Mammary epithelial cell (primary cell): ENCODE measurements at regions not wholly inside any gene's neighbourhood (a gene's known extent, or its start where the extent isn't known, plus 50 kb on each side); places are given as distances from the start of the nearest gene placed in this dataset.

Source experiments
- EZH2 ChIP-seq: IDR thresholded peaks from 2 replicates; pipeline ENCODE4 v1.6.1; 2012; ENCODE audit warnings: low read length, inconsistent platforms, borderline replicate concordance
- TF ChIP-seq, protein P1 (sequence below), 2 donors: IDR thresholded peaks in 1 of 2; conservative IDR thresholded peaks in 1 of 2; 2 replicates each; pipeline ENCODE4 v1.5.1; 2011 to 2012; ENCODE audit warnings: inconsistent platforms in 2 of 2, low read length in 2 of 2, mild to moderate bottlenecking in 2 of 2, control low read depth in 1 of 2, low read depth in 1 of 2; ENCODE audit not compliant: insufficient read depth in 1 of 2; ENCODE audit errors: extremely low read depth in 1 of 2

DNA sequence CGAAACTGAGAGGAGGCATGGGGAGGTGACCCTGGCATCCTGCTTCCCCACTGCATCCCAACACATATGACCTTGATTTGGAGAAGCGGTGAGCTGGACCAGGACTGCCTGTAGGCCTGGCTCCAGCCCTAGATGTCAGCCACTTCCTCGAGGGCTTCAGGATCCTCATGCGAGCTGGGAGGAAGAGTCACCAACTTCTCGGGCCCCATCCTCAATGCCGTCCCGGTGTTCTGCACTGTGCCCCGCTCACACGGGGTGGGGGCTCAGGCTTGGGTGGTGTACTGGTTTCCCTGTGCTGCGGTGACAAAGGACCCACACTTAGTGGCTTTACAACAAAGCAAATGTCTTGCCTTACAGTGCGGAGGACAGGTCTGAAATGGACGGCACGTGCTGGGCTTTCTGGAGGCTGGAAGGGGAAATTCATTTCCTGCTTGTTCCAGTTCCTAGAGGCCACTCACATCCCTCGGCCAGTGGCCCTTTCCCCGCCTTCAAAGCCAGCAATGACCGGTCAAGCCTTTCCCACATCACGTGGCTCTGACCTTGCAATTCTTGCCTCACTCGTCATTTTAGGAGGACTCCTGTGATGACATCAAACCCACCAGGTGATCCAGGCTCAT, 298.1 kb upstream of the RTL1 start:
- no peak for TF ChIP-seq EZH2
- TF ChIP-seq, protein P1, sequence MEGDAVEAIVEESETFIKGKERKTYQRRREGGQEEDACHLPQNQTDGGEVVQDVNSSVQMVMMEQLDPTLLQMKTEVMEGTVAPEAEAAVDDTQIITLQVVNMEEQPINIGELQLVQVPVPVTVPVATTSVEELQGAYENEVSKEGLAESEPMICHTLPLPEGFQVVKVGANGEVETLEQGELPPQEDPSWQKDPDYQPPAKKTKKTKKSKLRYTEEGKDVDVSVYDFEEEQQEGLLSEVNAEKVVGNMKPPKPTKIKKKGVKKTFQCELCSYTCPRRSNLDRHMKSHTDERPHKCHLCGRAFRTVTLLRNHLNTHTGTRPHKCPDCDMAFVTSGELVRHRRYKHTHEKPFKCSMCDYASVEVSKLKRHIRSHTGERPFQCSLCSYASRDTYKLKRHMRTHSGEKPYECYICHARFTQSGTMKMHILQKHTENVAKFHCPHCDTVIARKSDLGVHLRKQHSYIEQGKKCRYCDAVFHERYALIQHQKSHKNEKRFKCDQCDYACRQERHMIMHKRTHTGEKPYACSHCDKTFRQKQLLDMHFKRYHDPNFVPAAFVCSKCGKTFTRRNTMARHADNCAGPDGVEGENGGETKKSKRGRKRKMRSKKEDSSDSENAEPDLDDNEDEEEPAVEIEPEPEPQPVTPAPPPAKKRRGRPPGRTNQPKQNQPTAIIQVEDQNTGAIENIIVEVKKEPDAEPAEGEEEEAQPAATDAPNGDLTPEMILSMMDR (conservative IDR thresholded peaks at IDR 0.05 in 1 of 2, IDR thresholded peaks at IDR 0.05 in 1 of 2; ENCODE audit: extremely low read depth in 1 of 2, insufficient read depth in 1 of 2, low read depth in 1 of 2, low read length in 2 of 2) = no peak
